Neural cell (in vitro differentiated cells): ENCODE measurements at regions not wholly inside any gene's neighbourhood (a gene's known extent, or its start where the extent isn't known, plus 50 kb on each side); places are given as distances from the start of the nearest gene placed in this dataset.

Experiments
- H2AFZ ChIP-seq: fragments of 200-600, 300-800 bp; sonication (generic), shearing (Covaris generic); 2 replicates; pipeline ENCODE4 v1.6.0; 2014; ENCODE audit warnings: low read depth, mild to moderate bottlenecking, antibody characterized with exemption, low read length, moderate library complexity
- H3F3A ChIP-seq: fragments of 200-600 bp; shearing (Covaris generic); 2 replicates; pipeline ENCODE4 v1.6.1; 2016; ENCODE audit warnings: mild to moderate bottlenecking, moderate library complexity, mixed read lengths, antibody characterized with exemption, low read length; ENCODE audit not compliant: insufficient read depth, poor library complexity, severe bottlenecking
- H3K27ac ChIP-seq: fragments of 200-600, 300-800 bp; sonication (generic), shearing (Covaris generic); 2 replicates; pipeline ENCODE4 v1.5.1; 2014; ENCODE audit warnings: mild to moderate bottlenecking, low read length, moderate library complexity
- H3K27me3 ChIP-seq: fragments of 300-800, 200-600 bp; sonication (generic), shearing (Covaris generic); 2 replicates; pipeline ENCODE4 v1.6.0; 2014; ENCODE audit warnings: mild to moderate bottlenecking, low read depth, low read length, moderate library complexity; ENCODE audit not compliant: insufficient read depth
- H3K36me3 ChIP-seq: fragments of 300-800, 200-600 bp; sonication (generic), shearing (Covaris generic); 2 replicates; pipeline ENCODE4 v1.5.1; 2014; ENCODE audit warnings: mild to moderate bottlenecking, antibody characterized with exemption, low read length, moderate library complexity; ENCODE audit not compliant: insufficient read depth
- H3K4me2 ChIP-seq: fragments of 300-800, 200-600 bp; sonication (generic), shearing (Covaris generic); 2 replicates; pipeline ENCODE4 v1.6.0; 2014; ENCODE audit warnings: mild to moderate bottlenecking, low read length
- H3K4me3 ChIP-seq: fragments of 300-800, 200-600 bp; sonication (generic), shearing (Covaris generic); 2 replicates; pipeline ENCODE4 v1.5.1; 2014; ENCODE audit warnings: mild to moderate bottlenecking, low read length, moderate library complexity
- H3K79me2 ChIP-seq: fragments of 200-600 bp; shearing (Covaris generic); replicated peaks from 2 replicates; pipeline ENCODE4 v1.6.0; 2014; ENCODE audit warnings: mild to moderate bottlenecking, low read length, moderate library complexity; ENCODE audit not compliant: insufficient read depth
- H3K9ac ChIP-seq: fragments of 300-800, 200-600 bp; sonication (generic), shearing (Covaris generic); 2 replicates; pipeline ENCODE4 v1.6.1; 2016; ENCODE audit warnings: mild to moderate bottlenecking, low read length, mixed read lengths
- H3K9me2 ChIP-seq: fragments of 200-600 bp; shearing (Covaris generic); 2 replicates; pipeline ENCODE4 v1.6.1; 2016; ENCODE audit warnings: mild to moderate bottlenecking, low read length, mixed read lengths; ENCODE audit not compliant: insufficient read depth
- H3K9me3 ChIP-seq: fragments of 200-600, 300-800 bp; sonication (generic), shearing (Covaris generic); 2 replicates; pipeline ENCODE4 v1.6.1; 2016; ENCODE audit warnings: mild to moderate bottlenecking, mixed run types, low read length, moderate library complexity, mixed read lengths
- H4K20me1 ChIP-seq: fragments of 200-600 bp; shearing (Covaris generic); 2 replicates; pipeline ENCODE4 v1.6.1; 2016; ENCODE audit warnings: mild to moderate bottlenecking, mixed run types; ENCODE audit not compliant: insufficient read depth
- EP300 ChIP-seq: fragments of 450-650 bp; conservative IDR thresholded peaks from 2 replicates; pipeline ENCODE4 v1.6.1; 2014; ENCODE audit warnings: antibody characterized with exemption, mild to moderate bottlenecking, moderate library complexity; ENCODE audit not compliant: poor library complexity, severe bottlenecking
- EZH2 ChIP-seq: fragments of 200-600, 300-800 bp; shearing (Covaris generic), sonication (generic); IDR thresholded peaks from 2 replicates; pipeline ENCODE4 v1.6.1; 2014; ENCODE audit warnings: antibody characterized with exemption, low read length, borderline replicate concordance, mild to moderate bottlenecking; ENCODE audit not compliant: insufficient read depth, poor library complexity, severe bottlenecking
- MXI1 ChIP-seq: fragments of 450-650 bp; conservative IDR thresholded peaks from 2 replicates; pipeline ENCODE4 v1.6.1; 2014; ENCODE audit warnings: antibody characterized with exemption, mild to moderate bottlenecking; ENCODE audit not compliant: poor library complexity, severe bottlenecking
- POLR2AphosphoS5 ChIP-seq: IDR thresholded peaks from 2 replicates; pipeline ENCODE4 v1.6.1; 2012
- RAD21 ChIP-seq: fragments of 450-650 bp; conservative IDR thresholded peaks from 2 replicates; pipeline ENCODE4 v1.6.1; 2014; ENCODE audit warnings: antibody characterized with exemption, mild to moderate bottlenecking, moderate library complexity
- SMC3 ChIP-seq: fragments of 450-650 bp; conservative IDR thresholded peaks from 2 replicates; pipeline ENCODE4 v1.6.1; 2014; ENCODE audit warnings: antibody characterized with exemption, mild to moderate bottlenecking, moderate library complexity; ENCODE audit not compliant: poor library complexity
- TAF1 ChIP-seq: IDR thresholded peaks from 2 replicates; pipeline ENCODE4 v1.6.1; 2012; ENCODE audit warnings: low read depth
- TF ChIP-seq, protein P1 (sequence below): fragments of 450-650 bp; IDR thresholded peaks from 2 replicates; pipeline ENCODE4 v1.5.1; 2014; ENCODE audit warnings: antibody characterized with exemption, mild to moderate bottlenecking, moderate library complexity; ENCODE audit not compliant: poor library complexity, severe bottlenecking
- TF ChIP-seq, protein P2 (sequence below): IDR thresholded peaks from 2 replicates; pipeline ENCODE4 v1.6.1; 2012; ENCODE audit warnings: borderline replicate concordance

DNA sequence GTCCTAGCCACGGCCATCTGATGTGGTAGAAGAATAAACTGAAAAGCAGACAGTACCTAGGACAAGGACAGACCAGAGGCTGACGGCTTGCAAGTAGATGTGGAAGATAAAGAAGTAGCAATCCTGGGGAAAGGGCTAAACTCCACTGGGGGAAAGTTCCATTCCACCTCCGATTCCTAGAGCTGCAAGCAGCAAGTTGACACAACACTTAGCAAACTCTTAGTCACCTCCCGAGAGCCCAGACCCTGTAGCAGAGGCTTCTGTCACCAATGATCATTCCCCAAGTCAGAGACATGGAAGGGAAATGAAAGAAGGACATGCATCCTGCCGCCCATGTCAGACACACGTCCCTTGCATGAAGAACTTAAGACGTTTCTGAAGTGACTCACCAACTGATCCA is 99.2 kb upstream of the RPS6KA2 start:
- H3K27me3 ChIP-seq: no peaks in the 10 kb centered on the region

DNA sequence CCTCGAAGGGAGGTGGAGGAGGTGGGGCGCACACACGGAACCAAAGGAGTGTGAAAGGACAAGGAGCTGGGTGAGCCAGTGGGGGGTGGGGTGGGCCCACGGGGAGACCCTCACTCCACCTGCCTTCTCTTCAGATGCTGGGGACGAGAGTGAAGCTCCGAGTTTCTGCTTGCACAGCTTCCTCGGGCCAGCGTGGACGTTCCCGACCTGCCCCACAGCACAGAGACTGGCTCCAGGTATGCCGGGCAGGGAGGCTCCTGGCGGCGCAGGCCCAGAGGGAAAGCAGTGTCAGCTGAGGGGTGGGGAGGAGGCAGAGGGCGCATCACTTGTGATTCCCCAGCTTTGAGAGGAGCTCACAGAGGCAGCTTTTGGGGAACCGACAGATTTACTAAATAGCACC is 98.5 kb upstream of the RPS6KA2 start:
- Histone ChIP-seq H3K4me3 (no peak overlapping the region), H3F3A (no peaks in the 10 kb centered on the region), H3K36me3 (no peaks in the 10 kb centered on the region), H3K27me3 (no peaks in the 10 kb centered on the region), H3K9me2 (no peaks in the 10 kb centered on the region), H3K9me3 (no peaks in the 10 kb centered on the region), H2AFZ (no peak overlapping the region), H3K4me2 (no peak overlapping the region), H3K79me2 (no peaks in the 10 kb centered on the region), H4K20me1 (no peaks in the 10 kb centered on the region), H3K9ac (no peak overlapping the region), H3K27ac (no peak overlapping the region)
- no peak for TF ChIP-seq MXI1
- TF ChIP-seq, protein P1, sequence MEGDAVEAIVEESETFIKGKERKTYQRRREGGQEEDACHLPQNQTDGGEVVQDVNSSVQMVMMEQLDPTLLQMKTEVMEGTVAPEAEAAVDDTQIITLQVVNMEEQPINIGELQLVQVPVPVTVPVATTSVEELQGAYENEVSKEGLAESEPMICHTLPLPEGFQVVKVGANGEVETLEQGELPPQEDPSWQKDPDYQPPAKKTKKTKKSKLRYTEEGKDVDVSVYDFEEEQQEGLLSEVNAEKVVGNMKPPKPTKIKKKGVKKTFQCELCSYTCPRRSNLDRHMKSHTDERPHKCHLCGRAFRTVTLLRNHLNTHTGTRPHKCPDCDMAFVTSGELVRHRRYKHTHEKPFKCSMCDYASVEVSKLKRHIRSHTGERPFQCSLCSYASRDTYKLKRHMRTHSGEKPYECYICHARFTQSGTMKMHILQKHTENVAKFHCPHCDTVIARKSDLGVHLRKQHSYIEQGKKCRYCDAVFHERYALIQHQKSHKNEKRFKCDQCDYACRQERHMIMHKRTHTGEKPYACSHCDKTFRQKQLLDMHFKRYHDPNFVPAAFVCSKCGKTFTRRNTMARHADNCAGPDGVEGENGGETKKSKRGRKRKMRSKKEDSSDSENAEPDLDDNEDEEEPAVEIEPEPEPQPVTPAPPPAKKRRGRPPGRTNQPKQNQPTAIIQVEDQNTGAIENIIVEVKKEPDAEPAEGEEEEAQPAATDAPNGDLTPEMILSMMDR: no peak
- TF ChIP-seq, protein P2, sequence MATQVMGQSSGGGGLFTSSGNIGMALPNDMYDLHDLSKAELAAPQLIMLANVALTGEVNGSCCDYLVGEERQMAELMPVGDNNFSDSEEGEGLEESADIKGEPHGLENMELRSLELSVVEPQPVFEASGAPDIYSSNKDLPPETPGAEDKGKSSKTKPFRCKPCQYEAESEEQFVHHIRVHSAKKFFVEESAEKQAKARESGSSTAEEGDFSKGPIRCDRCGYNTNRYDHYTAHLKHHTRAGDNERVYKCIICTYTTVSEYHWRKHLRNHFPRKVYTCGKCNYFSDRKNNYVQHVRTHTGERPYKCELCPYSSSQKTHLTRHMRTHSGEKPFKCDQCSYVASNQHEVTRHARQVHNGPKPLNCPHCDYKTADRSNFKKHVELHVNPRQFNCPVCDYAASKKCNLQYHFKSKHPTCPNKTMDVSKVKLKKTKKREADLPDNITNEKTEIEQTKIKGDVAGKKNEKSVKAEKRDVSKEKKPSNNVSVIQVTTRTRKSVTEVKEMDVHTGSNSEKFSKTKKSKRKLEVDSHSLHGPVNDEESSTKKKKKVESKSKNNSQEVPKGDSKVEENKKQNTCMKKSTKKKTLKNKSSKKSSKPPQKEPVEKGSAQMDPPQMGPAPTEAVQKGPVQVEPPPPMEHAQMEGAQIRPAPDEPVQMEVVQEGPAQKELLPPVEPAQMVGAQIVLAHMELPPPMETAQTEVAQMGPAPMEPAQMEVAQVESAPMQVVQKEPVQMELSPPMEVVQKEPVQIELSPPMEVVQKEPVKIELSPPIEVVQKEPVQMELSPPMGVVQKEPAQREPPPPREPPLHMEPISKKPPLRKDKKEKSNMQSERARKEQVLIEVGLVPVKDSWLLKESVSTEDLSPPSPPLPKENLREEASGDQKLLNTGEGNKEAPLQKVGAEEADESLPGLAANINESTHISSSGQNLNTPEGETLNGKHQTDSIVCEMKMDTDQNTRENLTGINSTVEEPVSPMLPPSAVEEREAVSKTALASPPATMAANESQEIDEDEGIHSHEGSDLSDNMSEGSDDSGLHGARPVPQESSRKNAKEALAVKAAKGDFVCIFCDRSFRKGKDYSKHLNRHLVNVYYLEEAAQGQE: no peak
- TF ChIP-seq SMC3: no peak
- TF ChIP-seq TAF1: no peak
- TF ChIP-seq POLR2AphosphoS5: no peak
- no peak for TF ChIP-seq EZH2
- TF ChIP-seq RAD21: no peak

More for the DNA sequence above, 99.2 kb upstream of the RPS6KA2 start:
- TF ChIP-seq POLR2AphosphoS5 (no peak), EZH2 (no peak), TAF1 (no peak), SMC3 (no peak), EP300 (no peak), MXI1 (no peak), RAD21 (no peak)
- TF ChIP-seq, protein P1: no peak
- TF ChIP-seq, protein P2: no peak
- no peaks in the 10 kb centered on the region for H3K9me2 ChIP-seq
- no peak overlapping the region for H3K27ac ChIP-seq
- no peak overlapping the region for H3K4me2 ChIP-seq
- H3K9ac ChIP-seq: no peak overlapping the region
- H3K4me3 ChIP-seq: no peak overlapping the region
- H3F3A ChIP-seq: no peaks in the 10 kb centered on the region
- no peaks in the 10 kb centered on the region for H3K9me3 ChIP-seq
- no peaks in the 10 kb centered on the region for H4K20me1 ChIP-seq
- no peaks in the 10 kb centered on the region for H3K79me2 ChIP-seq
- H3K36me3 ChIP-seq: no peaks in the 10 kb centered on the region
- no peak overlapping the region for H2AFZ ChIP-seq
